ENCODE measurements at regions not wholly inside any gene's neighbourhood (a gene's known extent, or its start where the extent isn't known, plus 50 kb on each side); places are given as distances from the start of the nearest gene placed in this dataset.
A peak's percentile ranks its signal among the peaks of the same experiment; 100 is the strongest.

DNA sequence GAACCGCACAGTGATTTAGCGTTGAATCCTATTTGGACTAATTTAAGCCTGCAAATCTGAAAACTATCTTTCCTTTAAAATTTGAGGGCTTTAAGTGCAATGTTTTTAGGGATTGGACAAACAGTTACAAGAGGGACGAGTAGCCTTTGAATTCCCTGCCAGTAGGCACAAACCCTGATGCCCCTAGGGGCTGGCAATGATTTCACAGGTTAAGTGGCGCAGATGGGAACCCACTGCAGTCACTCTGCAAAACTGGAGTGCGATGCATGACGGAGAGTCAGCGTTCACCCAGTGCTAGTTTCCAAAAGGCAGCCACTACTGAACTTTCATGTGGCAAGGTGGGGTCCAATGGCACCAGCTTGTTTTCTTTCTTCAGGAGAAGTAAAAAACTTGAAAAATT, 99.4 kb upstream of the FRMD6 start:
- DNase-seq, result no peak

DNA sequence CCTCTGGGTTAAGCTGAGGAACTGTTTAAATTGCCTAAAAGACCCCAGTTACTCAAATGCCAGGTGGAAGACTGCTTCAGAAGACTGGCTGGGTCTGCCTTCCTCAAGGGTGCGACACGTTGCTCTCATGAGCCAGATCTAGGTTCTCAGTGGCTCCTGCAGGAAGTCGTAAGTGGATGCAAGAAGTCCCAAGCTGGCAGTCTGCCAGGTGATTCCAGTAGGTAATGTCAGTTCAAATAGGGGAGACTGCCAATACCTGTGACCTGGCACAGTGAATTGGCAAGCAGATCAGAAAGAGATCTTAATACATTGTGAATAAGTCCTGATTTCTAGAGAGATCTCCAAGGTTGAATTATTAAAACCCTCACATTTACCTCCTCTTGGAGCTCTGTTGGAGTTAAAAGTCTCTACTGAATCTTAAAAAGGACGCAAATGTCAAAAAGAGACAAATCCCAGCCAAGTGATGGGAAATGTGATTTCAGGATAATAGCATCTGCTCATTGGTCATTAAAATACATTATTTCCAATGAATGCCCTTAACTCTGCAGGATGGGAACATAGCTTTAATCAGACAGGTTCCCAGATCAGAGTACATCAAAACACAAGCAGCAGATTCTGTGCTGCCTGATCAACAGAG, 98.8 kb upstream of the FRMD6 start:
- no peak for DNase-seq

DNA sequence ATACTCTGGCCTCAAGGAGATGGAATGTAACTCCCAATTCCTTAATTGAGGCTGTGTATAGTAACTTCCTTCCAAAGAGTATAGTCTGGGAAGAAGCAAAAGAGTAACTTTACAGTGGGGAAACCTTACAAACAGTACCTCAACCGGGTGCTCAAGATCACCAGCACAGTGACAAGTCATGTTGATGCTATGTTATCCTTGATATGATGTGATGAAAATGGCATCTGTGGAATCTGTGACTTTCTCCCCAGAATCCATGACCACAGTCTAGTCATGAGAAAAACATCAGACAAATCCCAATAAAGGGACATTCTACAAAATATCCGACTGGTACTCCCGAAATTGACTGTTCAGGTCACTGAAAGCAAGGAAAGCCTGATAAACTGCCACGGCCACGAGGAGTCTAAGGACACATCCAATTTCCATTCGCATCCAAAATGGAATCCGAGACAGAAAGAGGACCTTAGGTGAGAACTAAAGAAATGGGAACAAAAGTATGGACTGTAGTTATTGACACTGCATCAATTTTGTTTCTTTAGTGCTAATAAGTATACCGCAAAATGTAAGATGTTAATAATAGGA, 97.3 kb upstream of the FRMD6 start:
- DNase-seq, result no peak

DNA sequence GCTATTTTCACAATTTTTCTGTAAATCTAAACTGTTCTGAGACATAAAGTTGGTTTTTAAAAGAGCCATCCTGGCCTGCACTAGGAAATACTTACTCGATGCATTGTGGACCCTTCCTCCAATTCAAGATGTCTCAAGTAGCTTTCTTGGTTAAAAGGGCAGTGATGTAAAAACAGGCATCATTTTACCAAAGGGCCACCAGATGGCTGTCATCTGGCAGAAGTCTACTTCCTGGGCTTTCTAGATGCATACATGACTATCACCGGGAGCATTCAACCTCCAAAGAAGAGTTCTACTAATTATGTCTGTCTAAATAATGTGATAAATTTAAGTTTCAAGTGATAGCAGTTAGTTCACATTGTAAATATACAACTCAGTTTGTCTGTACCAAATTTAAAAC, 96.8 kb upstream of the FRMD6 start:
- DNase-seq, result peak; percentile 2

DNA sequence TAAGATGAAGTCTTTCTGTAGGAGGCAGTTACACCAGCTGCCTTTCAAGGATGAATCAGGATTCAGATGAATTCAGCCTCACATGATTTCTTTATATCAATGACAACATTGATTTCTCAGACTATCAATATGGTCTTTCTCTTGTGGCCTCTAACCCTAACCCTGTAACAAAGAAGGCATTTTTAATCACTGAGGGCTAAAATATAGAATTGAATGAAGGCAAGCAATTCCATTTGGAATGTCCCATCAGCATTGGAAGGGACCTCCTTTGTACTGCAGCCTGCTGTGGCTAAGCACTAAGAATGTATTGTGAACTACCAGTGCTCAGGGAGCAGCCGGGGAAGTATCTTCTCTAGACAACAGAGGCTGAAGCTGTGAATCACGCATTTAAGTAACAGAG, 90.6 kb upstream of the FRMD6 start:
- no peak for DNase-seq

DNA sequence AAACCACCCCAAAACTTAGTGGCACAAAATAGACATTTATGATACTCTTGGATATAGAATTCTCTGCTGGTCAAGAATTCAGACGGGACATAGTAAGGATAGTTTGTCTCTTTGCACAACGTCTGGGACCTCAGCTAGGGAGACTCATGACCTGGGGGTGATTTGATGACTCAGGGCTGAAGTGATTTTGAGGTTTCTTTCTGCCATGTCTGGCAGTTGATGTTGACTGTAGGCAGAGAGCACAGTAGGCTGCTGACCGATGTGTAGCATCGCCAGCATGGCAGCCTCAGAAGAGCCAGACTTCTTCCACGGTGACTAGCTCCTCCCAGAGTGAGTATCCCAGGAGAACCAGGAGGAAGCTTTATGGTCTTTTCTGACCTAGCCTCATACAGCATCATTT, 88.9 kb upstream of the FRMD6 start:
- DNase-seq, result no peak

DNA sequence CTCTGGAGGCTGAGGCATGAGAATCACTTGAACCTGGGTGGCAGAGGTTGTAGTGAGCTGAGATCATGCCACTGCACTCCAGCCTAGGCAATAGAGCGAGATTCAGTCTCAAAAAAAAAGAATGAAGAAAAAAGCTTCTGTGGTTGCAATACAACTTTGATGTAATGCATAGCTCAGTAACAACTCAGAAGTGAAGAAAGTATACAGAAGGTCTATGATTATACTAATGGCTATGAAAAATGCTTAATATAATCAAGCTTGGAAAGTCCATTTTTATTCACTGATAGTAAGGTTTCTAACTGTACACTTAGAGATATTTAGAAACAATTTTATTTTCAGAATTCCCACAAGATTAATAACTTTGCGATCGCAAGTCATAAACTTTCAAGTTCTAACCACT, 88.2 kb upstream of the FRMD6 start:
- no peak for DNase-seq

DNA sequence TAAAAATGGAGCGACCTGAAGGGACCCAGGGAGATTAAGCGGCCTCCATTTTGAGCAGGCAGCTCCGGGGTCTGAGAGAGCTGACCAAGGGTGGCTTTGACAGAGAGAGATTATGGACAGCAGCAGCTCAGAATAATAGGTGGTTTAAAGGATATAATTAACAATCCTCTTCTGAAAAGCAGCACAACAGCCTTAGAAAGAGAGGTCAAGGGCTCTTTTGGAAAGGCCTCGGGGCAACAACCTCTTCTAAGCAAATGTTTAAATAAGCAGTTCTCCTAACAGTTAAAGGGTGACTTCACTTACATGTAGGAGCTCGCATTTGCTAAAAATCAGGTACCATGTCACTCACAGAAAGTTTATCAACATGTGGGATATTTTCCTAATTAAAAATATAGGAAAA, 87.2 kb upstream of the FRMD6 start:
- no peak for DNase-seq

DNA sequence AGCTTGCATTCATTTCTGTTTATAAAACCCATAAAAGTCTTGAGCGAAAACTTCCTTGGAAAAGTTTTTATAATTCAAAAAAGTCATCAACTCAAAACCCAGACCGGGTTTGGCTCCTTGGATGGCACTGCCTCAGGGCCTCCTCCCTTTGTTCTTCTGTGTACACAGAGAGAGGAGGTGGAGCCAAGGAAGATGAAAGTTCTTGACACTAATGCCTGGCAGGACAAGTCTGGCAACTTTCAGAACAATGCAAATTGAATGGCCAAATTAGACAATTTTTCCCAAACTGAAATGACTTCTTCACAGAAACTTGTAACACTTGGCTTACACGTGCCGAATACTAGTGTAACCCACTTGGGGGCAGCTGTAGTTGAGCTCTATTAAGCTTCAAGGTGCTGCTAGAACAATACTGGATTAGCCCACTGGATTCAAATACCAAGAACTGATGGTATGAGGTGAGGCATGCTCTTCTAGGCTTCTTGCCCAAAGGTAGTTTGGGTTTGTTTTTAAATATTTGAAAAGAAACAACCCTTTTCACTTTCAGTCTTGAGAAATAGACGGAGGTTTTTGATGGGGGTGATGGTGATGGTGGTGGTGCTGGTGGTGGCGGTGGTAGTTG, 86.6 kb upstream of the FRMD6 start:
- DNase-seq, result no peak

DNA sequence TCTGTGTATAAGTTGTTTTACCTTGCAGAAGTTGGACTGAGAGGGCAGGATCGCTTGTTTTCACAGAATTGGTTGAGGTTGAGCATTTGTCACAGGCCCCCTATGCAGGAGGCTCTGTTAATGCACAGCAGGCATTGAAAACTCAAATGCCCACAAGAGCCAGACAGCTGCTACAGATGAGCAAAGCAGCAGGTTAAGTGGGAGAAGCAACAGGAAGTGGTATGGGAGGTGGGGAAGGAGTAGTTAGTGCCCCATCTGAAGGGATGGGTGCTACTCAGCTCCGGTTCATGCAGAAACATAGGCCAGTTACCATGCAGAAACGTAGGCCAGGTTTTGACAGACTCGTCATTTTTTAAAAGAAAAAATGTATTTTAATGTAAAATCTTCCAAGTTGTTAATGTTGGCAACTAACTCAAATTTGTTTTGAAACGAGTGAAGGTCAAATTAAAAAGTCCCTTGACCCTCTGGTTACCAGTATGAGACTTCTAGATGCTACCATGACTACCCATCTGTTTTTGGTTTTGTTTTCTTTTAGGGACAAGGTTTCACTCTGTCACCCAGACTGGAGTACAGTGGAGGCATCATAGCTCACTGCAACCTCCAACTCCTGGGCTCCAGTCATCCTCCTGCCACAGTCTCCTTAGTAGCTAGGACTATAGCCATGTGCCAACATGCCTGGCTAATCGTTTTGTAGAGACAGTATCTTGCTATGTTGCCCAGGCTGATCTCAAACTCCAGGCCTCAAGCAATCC, 84.7 kb upstream of the FRMD6 start:
- DNase-seq, result peak; percentile 6

DNA sequence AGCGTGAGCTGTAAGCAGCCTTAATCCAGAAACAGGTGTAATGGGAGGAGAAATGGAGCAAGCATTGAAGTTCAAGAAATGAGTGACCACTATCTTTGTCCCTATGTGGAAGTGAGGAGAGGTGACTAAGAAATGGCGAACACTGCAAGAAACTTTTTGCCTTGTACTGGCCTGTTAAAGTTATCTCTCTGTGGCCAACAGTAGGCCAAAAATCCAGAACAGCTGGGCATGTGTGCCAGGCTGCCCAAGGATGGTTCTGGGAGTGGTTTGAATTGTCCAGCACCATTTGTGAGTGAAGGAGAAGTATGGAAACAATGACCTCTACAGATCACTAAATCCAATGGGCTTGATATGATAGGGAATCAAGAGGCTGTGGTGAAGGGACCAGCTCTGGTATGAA, 83.3 kb upstream of the FRMD6 start:
- DNase-seq, result no peak

DNA sequence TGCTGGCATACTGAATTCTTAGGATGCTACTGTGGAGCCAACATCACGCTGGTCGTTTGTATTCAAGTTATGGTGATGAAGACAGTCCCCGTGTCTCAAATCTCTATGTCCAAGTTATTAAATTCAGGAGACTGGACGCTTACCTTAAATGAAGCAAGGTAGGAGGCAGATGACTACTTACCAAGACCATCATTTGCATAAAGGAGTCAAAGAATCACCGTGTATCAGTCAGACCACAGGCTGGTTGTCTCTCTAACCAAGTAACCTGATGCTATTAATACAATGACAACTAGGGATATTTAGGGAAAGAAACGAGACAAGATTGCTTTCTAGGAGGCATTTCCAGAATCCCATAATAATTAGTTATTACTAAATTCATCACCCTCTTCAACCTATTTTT, 78.1 kb upstream of the FRMD6 start:
- no peak for DNase-seq

DNA sequence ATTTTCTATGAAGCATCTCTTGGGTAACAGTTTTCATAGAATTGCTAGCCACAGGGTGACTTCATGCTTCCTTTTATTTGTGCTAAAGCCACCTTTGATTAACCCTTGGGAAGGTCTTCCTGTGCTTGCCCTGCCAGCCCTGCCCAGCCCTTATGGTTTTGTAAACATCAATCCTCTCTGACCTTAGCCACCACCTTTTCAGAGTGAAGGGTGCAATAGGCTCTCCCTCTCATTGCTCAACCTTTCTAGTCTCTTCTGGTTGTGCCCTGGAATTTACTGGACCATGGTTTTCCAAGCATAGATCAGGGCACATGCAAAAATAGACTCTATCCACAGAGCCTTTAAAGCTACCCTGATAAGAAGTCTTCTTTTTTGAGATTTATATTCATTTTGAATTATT, 77.7 kb upstream of the FRMD6 start:
- no peak for DNase-seq

DNA sequence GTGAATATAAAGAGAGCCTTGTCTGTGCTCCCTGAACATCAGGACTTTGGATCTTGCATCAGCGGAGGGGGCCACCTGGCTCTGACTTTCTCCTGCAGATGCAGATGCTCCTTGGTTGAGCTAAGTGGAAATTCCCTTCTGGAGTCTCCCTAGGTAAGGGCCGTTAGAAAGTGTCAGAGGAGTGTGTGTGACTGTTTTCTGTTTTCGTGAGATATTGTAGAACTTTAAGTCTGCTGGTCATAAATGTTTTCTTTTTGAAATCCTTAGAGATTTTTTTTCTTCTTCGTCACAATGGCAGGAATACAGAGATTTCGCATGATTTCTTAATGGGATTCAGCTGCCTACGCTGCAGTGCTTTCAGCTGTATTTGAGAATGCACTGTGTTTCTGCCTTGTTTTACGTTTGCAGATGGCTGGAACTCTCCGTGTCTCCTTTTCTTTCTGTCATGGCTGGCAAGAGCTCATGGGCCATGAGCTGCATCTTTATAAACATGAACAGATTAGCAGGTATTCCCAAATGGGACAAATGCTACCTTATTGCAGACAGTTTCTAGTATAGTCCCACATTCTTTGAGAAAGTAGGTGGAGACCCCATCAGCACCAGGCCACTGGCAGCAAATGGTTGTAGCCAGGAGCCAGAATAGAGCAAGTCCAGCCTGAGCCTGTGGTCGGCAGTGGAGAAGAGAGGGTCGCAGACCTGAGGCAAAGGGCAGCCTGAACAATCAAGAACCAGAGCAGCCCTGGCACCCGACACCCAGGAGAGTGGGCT, 76.2 kb upstream of the FRMD6 start:
- DNase-seq, result no peak

DNA sequence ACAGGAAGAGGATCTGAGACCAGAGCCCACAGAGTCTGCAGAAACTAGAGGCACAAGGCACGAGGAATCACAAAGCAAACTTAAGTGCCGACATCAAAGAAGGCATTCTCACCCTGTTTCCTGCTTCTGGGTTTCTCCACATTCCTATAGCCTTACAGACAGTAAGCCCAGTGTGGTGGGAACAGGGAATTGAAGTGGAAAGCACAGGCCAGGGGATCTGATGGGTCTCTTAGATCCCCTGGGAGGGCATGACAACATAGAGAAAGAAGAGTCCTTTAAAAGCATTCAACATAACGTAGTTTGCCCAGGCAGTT, 75.6 kb upstream of the FRMD6 start:
- no peak for DNase-seq

DNA sequence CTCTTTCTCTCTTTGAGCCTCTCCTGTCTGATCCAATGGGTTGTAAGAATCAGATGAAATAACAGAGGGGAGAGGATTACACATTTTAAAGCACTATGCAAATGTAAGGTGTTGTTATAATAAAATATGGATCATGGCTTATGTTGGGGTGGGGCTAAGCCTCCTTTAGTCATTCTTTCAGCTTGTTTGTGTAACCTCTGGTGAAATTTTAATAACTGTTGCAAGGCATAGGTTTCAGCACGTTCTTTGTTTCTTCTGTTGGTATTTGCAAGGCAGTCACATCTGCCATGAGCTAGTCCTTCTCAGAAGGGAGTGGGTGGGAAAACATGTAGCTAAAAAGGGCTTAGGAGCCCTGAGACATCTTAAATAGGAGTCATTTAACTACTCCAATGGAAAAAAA, 74.8 kb upstream of the FRMD6 start:
- DNase-seq, result no peak

DNA sequence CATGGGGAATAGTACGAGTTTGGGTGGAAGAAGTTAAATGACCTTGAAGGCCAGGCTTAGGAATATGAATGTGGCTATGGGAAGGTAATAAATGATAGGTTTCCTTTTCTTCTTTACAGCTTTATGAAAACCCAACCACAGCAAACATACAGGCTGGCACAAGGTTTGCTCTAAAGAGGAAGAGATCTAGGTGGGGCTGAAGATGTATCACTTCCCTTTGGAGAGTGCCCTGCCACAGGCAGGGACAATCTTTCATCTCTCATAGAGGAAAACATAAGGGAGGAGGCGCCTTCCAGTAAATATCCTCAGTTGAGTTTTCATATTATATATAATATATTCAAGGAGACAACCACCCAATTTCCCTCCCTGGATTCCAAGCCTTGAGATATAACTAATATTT, 72.9 kb upstream of the FRMD6 start:
- no peak for DNase-seq

DNA sequence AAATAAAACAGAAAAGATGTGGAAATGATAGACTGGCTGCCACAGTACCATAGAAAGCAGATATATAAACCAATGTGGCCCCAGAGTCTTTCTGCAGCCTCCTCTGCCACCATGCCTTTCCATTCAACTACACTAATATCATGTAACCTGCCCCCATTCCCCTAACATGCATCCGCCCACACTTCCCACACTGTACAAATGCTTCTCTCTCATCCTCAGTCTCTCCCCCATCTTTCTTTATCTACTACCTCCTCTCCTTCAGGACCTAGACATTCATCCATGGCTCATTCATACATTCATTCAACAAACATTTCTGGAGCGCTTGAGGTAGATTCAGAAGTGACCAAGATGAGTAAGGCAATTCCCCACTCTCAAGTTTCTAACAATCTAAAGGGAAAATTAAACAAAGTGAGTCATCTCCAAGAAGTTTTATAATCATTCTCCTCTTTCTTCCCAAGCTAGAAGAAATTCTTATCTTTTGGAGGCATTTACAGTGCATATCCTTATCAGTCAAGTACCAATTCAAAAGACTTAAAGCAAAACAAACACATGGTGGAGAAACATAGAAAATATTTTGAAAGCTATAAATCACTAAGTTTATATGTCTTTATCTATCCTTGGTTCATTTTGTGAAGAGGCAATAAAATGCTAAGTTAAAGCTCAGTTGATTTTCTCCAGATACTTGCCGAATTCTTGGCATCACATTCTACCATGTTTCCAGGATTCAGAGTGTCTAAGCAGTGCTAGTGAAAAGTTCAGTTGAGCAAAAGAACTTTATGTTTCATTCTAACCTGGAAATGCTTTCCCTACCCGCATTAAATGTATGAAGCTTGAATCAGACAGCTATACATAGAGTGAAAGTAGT, 70.5 kb upstream of the FRMD6 start:
- no peak for DNase-seq

DNA sequence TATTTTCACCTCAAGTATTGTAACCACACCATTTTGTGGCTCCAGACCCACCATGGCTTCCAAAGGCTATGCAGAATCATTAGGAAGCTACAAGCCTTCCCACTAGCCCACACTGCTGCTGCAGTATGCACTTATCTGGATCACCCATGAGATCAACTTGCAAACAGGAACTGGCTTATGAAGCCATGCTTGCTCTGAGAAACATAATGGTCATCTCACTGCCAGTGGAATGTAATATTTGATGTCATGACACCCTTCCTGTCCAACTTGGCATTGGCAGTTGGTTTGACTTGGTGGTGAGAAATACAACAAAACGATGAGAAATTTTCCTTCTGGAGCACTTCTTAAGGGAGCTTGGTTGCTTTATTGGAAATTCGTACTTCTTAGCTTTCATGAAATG, 69.3 kb upstream of the FRMD6 start:
- no peak for DNase-seq

DNA sequence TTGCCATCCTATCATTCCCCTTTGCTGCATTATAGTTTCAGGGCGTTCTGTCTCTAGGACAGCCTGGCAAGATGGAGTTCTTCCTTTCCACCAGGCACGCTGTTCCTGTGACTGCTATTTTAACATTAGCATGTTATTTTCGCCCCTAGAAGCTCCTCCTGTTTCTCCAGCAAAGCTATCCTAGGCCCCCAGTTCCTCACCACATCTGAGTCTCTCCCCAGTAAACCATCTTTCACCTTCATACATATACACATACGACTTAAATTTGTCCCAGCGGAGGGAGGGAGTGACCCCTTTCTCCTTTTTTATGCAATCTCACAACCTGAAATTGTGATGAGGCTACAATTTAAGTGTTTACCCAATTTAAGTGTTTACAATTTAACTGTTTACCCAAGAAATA, 66.7 kb upstream of the FRMD6 start:
- no peak for DNase-seq

DNA sequence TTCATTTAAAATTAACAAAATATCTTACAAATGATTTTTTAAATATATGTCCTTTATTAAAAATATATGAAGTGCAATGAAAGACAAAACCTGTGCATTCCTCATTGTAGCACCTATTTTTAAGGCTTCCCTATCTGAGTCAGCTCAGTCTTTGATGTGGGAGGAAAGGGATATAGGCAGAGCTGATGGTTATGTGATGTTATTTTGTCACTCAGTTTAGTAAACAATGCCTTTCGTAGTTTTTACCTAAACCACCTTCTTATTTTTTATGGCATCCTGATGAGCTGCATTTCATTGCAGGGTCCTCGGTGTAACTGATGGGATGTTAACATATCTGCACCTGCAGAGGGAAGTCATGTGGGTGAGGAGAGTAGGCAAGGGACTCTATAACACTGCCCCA, 58.9 kb upstream of the FRMD6 start:
- no peak for DNase-seq

DNA sequence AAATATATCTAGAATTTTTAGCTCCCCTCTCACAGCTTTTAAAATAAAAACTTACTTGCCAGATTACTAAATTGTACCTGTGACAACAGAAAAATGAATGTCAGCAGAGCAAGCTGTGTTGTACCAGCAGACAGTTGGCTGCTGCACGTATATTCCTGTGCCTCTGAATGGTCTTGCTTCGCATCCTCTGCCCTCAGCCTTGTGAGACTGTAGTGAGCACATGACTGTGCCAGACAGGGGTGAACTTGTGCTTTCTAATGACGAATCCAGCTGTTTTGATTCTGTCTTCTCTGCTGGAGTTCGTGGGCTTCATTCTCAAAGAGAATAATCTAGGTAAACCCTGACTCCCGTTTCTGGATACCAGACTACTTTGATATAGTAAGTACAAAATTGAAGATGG, 58.3 kb upstream of the FRMD6 start:
- DNase-seq, result no peak
